HG02970 (cell line): ENCODE measurements at regions not wholly inside any gene's neighbourhood (a gene's known extent, or its start where the extent isn't known, plus 50 kb on each side); places are given as distances from the start of the nearest gene placed in this dataset.

Experiments used
- ATAC-seq: cut with Tn5 transposase; IDR thresholded peaks from one replicate; pipeline ENCODE4 v1.9.1; 2021; ENCODE audit warnings: mild to moderate bottlenecking, moderate library complexity, moderate number of reproducible peaks; ENCODE audit not compliant: unreplicated experiment, low FRiP score

DNA sequence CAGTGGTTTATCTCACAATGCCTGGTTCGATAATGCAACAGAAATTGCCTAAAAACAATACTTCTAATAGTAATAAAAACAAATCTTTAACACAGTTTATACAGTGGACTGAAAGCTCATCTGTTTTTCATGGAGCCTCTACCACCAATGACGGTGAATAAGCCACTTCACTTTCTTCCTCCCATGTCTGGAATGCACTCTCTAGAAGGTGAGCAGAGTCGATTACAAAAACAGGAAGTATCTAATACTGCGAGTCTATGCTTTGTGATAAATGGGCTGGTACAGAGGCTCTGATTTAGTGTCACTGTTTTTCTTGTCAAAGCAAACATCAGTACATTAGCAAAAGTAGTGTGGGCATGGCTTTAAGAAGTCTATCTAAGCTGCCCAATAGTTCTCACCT lies 1348.6 kb upstream of the SLC10A2 start:
- ATAC-seq = no peak

DNA sequence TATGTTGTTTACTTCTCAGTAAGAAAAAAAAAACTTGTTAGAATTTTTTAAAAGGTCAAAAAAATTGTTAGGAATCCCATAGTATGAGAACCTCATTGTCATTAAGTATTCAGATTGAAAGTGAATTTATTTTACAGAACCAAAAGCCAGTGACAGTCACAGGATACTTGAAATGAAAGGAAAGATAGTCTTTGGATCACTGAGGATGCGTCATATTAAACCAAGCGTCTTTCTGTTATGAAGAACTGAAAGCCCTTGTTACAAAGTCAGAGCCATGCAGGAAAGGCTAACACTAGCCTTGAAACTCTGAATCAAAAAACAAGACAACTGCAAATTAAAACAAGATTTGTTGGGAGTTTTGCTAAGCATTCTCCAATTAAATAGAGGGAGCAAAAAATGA lies 1348.0 kb upstream of the SLC10A2 start:
- ATAC-seq = no peak

DNA sequence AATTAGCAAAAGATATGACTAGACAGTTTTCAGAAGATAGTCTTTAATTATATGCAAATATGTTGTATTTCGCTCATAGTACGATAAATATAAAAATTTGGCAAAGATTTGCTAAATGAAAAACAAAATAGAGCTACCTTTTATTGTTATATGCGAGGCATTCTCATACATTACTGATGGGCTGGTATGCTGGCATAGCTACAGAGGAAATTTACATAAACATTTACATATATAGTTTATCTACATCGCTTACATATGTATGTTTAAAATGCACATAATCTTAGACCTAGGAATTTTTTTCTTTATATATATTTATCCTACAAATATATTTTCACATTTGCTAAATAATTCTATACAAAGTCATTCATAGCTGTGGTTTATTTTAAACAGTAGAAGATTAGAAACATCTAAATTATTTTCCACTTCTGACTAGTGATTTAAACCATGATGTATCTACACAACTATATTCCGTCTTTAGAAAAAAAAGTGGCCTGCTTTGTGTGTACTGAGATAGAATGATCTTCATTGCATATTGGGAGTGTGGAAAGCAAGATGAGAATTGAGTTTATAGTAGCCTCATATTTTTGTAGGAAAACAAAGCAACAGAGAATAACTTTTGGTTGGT lies 1345.0 kb upstream of the SLC10A2 start:
- no peak for ATAC-seq

DNA sequence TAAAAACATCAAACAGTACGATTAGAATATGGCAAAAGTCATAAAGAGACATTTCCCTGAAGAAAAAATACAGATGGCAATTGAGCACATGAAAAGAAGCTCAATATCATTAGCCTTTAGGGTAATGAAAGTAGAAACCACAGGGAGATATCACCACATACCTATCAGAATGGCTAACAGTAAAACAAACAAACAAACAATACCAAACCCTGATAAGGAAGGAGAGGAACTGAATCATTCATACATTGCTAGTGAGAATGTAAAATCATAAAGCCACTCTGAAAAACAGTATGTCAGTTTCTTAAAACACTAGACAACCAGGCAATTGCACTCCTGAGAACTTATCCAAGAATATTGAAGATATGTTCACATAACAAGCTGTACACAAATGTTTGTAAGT lies 1342.5 kb upstream of the SLC10A2 start:
- ATAC-seq = no peak

DNA sequence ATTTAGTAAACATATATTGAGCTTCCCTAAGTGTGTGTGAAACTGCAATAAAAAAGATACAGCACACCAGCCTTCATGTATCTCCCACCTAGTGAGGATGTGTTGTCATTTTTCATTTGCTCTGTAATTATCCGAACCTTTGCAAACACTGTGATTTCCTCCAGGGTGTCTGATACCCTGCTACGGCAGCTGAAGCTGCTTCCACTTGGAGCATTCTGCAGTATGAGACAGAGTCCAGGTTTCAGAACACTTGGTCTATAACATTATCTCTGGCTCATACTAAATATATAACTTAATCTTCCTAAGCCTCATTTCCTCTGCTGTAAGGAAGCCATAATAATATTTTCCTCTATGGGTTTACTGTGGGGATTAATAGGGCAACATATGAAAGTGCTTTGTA lies 1338.1 kb upstream of the SLC10A2 start:
- ATAC-seq = no peak

DNA sequence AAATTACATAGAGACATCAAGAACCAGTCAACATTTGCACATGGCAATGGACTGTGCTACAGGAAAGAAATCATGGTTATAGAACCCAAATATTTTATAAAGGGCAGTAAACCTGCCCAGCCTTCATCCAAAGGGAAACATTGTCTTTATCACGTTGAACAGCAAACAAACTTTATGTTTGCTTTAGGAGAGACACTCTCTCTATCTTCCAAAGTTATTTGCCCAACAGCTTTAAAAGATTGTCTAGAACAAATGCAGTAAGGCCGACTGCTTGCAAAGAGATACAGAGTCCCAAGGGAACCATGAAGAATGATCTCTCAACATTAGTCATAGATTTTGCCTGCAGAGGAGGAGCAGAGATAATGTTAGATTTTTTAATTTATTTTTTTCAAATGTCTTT lies 1323.5 kb upstream of the SLC10A2 start:
- ATAC-seq = no peak

DNA sequence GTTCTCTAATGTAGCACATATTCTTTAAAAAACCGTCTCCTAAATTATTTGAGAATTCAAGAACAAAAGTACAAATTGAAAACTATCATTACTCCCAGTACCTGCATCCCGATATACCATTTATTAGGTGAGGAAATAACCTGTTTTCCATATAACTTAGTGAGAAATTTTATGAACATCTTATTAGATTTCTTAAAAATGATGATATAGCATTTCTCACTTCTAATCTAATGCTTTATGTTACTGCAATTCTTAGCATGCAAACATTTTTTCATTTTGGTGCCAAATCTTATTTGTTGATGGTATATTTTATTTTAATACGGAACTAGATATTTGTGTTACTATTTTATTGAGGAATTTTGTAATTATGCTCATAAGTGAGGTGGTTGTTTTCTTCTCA lies 1321.3 kb upstream of the SLC10A2 start:
- ATAC-seq = no peak

DNA sequence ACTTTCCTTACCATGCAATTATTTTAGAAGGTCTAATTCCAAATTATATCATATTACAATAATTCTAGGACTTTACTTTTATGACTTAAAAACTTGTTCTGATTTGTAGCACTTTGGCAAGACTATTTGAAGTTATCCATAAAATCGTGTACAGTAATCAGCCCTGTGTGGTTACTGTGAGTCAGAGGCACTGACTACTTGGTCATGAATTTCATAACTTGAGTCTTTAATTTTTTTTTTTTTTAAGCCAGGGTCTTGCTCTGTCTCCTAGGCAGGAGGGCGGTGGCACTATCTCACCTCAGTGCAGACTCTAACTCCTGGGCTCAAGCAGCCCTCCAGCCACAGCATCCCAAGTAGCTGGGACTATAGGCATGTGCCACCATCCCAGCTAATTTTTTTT lies 1319.2 kb upstream of the SLC10A2 start:
- no peak for ATAC-seq

DNA sequence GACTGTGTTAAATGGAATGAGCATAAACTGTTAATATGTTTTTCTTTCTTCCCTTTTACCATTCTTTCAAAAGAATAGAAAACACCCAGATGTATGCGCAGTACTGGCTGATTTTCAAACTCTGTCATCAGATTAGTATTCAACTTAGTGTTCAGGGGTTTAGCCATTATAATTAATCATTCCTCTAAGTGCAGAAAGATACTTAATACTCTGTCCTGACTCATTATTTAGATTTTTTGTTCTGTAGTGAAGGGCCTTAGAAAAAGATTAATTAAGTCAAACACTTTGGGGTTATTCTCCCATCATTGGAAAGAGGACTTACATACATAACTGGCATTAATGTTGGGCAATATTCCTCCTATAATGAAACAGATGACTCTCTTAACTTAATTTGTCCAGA lies 1316.7 kb upstream of the SLC10A2 start:
- no peak for ATAC-seq

DNA sequence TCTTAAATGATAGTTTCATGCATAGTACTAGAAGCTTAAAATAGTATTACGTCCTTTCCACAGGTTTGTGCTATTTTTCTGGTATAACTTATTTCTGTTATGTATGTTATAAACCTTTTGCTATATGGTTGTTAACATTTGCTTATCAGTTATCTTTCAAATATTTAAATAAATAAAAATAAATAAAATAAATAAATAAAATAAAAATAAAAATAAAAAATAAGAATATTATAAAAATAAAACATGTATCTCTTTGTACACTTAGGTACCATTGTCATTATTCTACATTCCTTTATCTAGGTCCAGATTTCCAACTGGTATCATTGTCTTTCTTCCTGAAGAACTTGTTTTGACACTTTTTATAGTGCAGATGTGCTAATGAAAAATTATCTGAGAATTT lies 1310.4 kb upstream of the SLC10A2 start:
- no peak for ATAC-seq

DNA sequence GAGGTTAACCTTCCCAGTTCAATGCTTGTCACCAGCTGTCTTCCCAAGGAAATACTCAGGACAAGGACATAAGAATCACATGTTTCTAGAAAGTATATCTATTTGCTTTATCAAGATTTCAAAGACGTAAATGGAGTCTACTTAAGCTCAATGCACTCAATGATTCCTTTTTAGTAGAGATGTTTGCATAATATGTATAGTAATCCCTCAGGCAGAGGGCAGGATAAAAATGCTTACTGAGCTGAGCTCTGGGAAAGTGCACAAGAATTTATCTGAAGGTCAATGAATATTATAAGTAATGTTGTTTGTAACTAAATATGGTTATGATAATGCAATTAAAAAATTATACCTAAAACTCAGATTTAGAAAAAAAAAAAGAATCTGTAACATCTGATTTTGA lies 1309.4 kb upstream of the SLC10A2 start:
- ATAC-seq = no peak

DNA sequence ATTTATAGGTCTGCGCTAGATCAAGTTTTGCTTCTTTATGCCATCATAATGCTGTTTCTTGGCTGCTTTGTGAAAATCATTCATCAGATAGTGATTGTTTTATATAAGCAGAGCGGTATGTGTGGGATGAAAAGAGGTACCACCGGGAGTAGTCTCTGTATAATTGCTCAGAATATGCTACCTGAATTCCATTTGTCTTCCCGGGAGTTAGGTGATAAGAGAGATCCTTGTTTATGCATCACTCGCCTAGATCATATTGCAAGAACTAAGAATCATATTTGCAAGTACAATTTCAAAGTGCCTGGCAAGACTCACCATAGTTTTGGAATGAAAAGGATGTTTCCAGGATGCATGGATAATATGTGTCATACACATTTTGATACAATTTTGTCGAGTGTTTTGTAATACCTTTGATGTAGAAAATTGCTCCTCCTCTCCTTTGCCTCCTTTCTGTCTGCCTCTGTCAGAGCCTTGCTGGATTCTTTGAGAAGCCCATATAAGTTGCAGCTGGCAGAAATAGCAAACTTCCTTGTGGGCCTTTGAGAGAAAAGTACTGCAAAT lies 1306.0 kb upstream of the SLC10A2 start:
- no peak for ATAC-seq

DNA sequence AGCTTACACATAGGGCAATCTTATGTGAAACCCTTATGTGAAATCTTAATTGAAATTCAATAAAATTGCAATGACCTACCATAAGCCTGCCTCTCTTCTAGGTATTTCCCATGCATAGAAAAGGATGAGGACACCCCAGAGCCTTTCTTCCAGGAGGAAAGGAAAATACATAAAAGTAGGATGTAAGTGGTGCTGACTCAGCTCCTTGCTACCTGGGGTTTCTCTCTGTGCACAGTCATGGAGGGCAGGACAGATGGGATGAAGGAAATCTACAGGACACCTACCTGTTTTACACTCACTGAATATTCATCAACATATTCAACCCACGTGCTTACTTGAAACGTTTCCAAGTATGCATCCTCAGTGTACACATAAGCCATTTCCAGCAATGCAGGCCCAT lies 1299.2 kb upstream of the SLC10A2 start:
- no peak for ATAC-seq

DNA sequence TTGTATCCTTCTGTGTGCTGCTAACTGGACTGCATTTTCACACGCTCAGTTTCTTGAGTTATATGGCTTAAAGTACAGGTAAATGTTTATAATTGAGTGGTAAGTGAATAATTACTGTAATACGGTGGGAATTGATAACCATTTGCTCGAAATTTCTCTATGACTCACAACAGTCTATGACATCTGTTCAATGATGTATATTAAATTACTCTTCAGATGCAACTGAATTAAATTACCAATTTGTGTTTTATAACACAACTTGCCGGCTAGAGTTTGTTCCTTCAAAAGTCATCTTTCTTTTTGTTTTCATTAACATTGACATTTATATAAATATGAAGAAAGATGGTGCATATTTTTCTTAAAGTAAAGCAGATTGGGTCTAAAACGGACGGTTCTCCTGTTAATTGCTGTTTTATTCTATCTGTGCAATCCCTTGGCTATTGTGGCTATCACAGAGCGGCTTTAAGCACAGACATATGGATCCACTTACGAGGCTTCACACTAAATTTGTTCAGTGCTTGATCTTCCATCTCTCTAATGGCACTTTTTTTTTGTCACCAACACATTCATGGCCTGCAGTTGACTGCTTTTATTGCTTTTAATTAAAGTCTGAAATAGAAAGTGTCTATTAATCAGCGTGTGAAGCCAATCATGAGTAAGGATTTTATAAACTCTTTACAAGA lies 1291.6 kb upstream of the SLC10A2 start:
- ATAC-seq = no peak

DNA sequence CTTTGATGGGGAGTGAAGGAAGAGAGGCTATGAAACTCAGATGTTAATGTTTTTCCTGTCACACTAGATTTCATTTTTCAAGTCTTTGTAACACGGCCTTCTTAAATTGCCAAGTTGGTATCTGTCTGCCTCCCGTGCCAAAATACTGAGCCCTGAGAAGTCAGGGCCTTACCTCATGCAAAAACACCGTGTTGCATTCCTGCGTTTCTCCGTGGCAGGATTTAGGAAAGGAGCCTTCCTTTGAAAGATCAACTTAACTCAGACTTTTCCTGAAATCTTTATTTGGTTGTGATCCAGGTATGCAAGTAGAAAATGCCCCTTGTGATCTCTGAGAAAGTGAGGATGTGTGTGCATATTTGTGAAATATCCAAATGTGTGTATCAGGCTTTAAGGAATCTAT lies 1291.0 kb upstream of the SLC10A2 start:
- ATAC-seq = no peak

DNA sequence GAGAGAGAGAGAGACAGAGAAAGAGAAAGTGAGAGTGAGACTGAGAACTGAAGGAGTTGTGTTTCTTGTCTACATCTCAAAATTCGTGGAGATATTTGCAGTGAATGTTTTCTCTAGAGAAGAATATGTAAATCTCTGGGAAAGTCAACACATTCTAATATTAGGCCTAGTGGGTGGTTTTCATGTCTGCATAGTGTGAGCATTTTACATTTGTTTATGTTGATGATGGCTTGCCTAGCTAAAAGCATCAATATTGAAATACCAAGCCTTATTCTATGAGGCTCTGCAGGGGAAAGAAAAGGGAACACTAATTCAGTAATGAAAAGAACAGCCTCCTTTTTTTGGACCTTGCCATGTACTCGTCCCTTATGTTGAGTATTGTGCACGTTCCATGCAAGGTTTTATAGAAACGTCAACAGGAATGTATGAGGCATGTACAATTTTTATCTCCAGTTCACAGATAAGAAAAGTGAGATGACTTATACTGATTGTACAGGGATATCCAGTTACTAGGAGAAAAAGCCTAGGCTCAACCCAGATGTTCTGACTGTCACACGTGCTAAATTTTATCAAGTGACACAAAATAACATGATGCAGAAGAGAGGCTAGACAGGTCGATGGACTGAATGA lies 1288.9 kb upstream of the SLC10A2 start:
- ATAC-seq = no peak

DNA sequence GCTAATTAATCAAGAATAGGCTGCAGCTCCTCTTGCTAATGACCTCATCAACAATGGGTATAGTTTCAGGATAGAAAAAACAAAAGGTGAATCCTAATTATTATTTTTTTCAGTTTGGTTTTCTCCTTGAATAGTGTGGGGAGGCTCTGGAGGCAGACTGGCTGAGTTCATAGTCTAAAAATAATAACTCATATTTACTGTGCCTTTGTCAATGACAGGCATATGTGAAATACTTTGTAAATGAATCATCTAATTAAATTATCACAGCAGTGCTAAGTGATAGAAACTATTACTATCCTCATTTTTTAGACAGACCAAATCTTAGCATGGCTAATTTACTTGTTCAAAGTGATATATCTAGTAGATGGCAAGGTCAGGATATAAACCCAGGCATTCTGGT lies 1261.0 kb upstream of the SLC10A2 start:
- no peak for ATAC-seq

DNA sequence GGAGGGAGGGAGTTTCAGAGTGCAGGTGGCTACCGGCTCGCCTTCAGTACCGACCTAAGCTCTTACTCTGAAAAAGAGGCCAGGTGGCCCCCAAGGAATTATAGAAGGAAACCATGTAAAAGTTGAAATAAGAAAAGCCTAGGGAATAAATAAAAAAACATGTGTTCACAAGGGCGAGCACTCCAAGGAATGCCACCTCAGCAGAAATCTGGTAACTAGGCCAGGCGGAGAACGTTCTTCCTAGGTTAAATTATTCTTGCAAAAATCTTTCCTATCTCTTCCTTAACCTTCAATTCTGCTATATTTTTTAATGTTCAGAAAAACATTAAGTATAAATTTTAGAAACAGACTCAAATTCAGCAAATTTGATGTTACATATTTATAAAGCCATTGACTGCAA lies 1260.3 kb upstream of the SLC10A2 start:
- ATAC-seq = no peak

DNA sequence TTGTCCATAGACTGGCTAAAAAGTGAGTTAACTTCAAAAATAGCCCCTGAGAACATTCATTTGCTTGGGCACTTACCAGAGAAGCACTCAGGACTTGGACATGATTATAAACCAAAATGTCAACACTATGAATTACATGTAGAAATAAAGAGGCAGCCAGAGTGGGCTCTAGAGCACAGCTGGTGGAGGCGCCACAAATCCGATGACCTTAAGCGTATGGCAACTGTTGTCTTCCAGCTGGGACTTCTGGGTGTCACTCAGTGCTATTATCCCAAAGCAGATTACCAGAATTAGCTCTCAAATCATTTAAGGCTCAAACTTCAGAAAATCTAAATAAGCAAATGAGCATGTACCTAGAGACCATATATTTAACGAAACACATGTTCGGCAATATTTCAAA lies 1255.5 kb upstream of the SLC10A2 start:
- no peak for ATAC-seq

DNA sequence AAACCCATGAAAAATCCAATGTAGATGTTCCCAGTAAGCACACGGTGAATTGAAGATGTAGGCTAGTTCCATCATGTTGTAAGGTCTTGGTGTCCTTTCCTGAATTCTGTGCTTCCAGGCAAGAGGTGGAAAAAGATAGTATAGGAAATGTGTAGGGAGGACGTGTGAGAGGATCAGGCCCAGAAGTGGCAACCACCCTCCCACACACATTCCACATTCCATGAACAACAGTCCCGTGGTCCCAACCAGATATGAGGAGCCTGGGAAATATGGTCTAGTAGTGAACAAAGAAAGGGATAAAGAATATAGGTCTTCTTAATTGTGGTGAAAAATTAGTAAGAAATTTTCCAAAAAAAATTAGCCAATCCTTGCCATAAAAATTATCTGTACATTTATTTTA lies 1254.2 kb upstream of the SLC10A2 start:
- no peak for ATAC-seq

DNA sequence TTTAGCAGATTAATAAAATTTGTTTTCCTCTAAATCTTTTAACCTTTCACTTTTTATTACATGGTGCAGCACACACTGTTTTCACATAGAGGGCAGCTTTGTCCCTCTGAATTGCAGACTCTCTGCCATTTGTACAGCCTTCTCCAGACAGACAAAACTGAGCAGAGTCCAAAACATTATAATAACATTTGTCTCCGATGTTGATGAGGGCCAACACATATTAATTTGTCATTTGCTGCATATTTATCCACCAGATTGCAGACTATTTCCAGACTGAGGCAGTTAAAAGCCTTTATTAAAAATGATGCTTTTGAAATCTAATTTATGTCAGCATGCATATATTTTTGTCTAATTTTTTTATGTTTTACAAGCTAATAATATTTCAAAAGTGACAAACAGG lies 1251.9 kb upstream of the SLC10A2 start:
- ATAC-seq = no peak

DNA sequence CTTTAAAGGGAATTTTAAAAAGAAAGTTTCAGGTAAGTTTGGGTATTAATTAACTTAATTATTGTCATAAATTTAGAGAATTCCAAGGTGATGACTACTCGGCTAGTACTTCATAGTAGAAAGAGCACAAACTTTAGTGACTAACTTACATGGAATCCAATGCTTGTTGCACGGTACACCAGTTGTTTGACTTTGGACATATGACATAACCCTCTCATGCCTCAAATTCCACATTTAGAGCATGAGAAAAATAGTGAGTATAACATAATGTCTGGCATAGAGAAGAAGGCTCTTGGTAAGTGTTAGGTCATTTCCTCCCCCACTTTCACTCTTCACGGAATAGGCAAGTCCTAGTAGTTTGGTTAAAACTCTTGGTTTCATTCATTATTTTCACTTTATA lies 1249.4 kb upstream of the SLC10A2 start:
- no peak for ATAC-seq
